SHP77 treated with DMSO at 0.1 percent for 48 hours (cell line): ENCODE measurements at regions not wholly inside any gene's neighbourhood (a gene's known extent, or its start where the extent isn't known, plus 50 kb on each side); places are given as distances from the start of the nearest gene placed in this dataset.
"Not testable (repeated sequence)": the region's sequence is repeated elsewhere in the genome, so short reads cannot be mapped to it uniquely, and the experiment has no call there.

ENCODE experiments used
- DNase-seq: peaks from one replicate; lab custom pipeline; 2025; lab: John Stamatoyannopoulos, UW

- DNase-seq: not testable (repeated sequence)
Observed at GRCh38 chr7:14971678-14972077, 69.1 kb upstream of the DGKB start.

DNA sequence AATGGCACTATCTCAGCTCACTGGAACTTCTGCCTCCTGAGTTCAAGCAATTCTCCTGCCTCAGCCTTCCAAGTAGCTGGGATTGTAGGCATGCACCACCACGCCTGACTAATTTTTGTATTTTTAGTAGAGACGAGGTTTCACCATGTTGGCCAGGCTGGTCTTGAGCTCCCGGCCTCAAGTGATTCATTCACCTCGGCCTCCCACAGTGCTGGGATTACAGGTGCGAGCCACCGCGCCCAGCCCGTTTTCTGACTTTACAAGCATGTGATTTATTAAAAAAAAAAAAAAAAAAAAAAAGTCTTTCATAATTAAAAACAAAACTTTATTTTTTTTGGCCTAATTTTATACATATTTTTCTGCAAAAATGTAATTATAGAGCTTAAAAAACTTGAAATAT, 64.8 kb upstream of the DGKB start:
- not testable (repeated sequence) for DNase-seq

- DNase-seq: no peak
Observed at GRCh38 chr7:14962778-14963177, 60.2 kb upstream of the DGKB start.

DNA sequence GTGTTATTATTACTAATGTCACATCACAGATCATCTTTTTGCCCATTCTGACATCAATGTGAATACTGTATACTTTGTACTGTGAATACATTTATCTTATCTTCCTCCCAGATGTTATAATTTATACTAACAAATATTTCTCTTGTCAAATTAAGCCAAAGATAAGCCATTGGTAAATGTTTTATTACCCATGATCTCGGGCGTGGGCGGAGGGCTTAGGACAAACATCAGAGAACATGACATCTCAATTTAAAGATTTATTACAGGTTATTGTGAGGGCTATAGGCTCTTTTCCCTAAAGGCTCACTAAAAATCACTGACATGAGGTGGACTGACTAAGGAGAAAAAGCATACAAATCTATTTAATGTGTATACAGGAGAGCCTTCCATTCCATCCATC, 58.2 kb upstream of the DGKB start:
- DNase-seq: no peak

DNA sequence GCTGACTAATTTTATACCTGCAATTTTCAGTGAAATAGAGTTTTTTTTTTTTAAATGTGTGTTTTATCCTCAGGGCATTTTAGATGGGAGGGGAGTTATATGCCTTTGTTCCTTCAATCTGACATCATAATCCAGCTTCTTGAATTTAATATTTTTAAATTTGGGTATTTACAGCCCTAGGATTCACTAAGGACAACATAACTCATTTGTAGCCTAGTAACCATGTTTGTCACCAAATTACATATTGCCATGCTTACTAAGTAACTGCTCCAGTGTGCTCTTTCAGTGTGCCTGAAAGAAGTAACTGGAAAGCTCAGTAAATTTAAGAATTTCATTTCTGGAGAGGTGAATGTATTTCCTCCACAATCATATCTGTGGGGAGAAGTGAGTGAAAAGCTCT, 56.8 kb upstream of the DGKB start:
- no peak for DNase-seq

DNA sequence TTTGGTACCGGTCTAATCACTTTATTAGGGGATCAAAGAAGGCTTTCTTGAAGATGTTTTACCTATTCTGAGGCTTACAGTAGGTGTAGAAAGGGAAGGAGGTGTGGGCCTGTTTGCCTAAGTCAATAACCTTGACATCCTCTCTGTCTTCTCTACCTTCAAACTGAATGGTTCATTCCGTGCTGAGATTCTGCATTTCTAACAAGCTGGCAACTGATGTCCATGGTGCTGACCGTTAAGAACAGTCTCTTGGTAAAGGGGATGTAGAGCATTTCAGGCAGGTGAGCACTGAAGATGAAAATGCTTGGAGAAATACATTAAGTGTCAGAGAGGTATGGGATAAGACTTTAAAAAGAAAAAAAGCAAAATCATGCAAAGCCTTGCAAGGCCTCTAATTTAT, 51.5 kb upstream of the DGKB start:
- DNase-seq: no peak
